Suprapubic skin (tissue), 4 donors: ENCODE measurements at regions not wholly inside any gene's neighbourhood (a gene's known extent, or its start where the extent isn't known, plus 50 kb on each side); places are given as distances from the start of the nearest gene placed in this dataset.

Experiments used
- DNase-seq, 2 donors: peaks; one replicate each; pipeline ENCODE4 v3.0.0-alpha.2; 2019; ENCODE audit warnings: low spot score in 2 of 2
- H3K27ac ChIP-seq: fragments of 200-600 bp; sonication (generic); one replicate; pipeline ENCODE4 v1.5.1; 2019
- H3K27me3 ChIP-seq: fragments of 200-600 bp; sonication (generic); one replicate; pipeline ENCODE4 v1.5.1; 2019
- H3K36me3 ChIP-seq: fragments of 200-600 bp; sonication (generic); one replicate; pipeline ENCODE4 v1.5.1; 2019
- H3K4me1 ChIP-seq: fragments of 200-600 bp; sonication (generic); one replicate; pipeline ENCODE4 v1.5.1; 2019
- H3K4me3 ChIP-seq: fragments of 200-600 bp; sonication (generic); one replicate; pipeline ENCODE4 v1.5.1; 2019; ENCODE audit warnings: mild to moderate bottlenecking
- H3K9me3 ChIP-seq: fragments of 200-600 bp; sonication (generic); one replicate; pipeline ENCODE4 v1.5.1; 2019
- EP300 ChIP-seq: sonication (generic); formaldehyde crosslinking; IDR thresholded peaks from one replicate; pipeline ENCODE4 v1.6.1; 2017; ENCODE audit warnings: antibody characterized with exemption
- POLR2A ChIP-seq, 2 donors: fragments of 450-650 bp; IDR thresholded peaks; one replicate each; pipeline ENCODE4 v1.6.1; 2017; ENCODE audit warnings: antibody characterized with exemption in 2 of 2, mild to moderate bottlenecking in 2 of 2, moderate library complexity in 2 of 2
- POLR2AphosphoS5 ChIP-seq, 3 donors: sonication (generic); formaldehyde crosslinking; IDR thresholded peaks; one replicate each; pipeline ENCODE4 v1.6.1; 2017; ENCODE audit warnings: antibody characterized with exemption in 3 of 3
- WGBS: methylation state at CpG from one replicate; pipeline ENCODE4 v1.1.5; 2018; 5-methylcytosine and 5-hydroxymethylcytosine counted together
- TF ChIP-seq, protein P1 (sequence below), 2 donors: fragments of 200-600 bp in 1 of 2; fragments of 450-650 bp in 1 of 2; sonication (generic) in 1 of 2; IDR thresholded peaks; one replicate each; pipeline ENCODE4 v1.5.1; 2016 to 2019; ENCODE audit warnings: antibody characterized with exemption in 2 of 2, mild to moderate bottlenecking in 1 of 2, moderate library complexity in 1 of 2

DNA sequence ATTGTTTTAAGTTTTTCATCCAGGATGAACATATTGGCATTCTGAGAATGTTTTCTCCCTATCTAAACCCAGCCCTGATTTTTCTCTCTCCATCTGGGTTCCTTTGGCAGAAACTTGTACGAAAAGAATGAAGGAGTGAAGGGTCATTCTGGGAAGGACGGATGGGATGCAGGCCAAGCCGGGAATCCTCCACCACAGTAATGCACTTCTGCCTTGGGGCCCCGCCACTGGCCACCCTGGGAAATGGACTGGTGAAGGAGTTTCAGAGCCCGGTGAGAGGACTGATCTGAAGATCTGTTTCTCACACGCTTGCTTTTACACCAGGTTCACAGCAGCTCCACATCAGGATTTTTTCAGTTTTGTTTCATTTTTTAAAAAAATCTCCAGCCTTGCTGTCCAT, 554.8 kb downstream of the BNC2 start:
- no peaks in the 10 kb centered on the region for H3K27me3 ChIP-seq
- H3K4me3 ChIP-seq: no peak overlapping the region
- no peaks in the 10 kb centered on the region for H3K4me1 ChIP-seq
- WGBS: 69% methylated on average over 6 of the region's 6 CpGs
- H3K9me3 ChIP-seq: no peaks in the 10 kb centered on the region
- H3K27ac ChIP-seq: no peak overlapping the region
- TF ChIP-seq, protein P1, sequence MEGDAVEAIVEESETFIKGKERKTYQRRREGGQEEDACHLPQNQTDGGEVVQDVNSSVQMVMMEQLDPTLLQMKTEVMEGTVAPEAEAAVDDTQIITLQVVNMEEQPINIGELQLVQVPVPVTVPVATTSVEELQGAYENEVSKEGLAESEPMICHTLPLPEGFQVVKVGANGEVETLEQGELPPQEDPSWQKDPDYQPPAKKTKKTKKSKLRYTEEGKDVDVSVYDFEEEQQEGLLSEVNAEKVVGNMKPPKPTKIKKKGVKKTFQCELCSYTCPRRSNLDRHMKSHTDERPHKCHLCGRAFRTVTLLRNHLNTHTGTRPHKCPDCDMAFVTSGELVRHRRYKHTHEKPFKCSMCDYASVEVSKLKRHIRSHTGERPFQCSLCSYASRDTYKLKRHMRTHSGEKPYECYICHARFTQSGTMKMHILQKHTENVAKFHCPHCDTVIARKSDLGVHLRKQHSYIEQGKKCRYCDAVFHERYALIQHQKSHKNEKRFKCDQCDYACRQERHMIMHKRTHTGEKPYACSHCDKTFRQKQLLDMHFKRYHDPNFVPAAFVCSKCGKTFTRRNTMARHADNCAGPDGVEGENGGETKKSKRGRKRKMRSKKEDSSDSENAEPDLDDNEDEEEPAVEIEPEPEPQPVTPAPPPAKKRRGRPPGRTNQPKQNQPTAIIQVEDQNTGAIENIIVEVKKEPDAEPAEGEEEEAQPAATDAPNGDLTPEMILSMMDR (IDR thresholded peaks at IDR 0.05): no peak
- TF ChIP-seq POLR2AphosphoS5 (IDR thresholded peaks at IDR 0.05) (no peak), EP300 (no peak), POLR2A (IDR thresholded peaks at IDR 0.05) (no peak)
- H3K36me3 ChIP-seq: no peaks in the 10 kb centered on the region
- peak in 1 of 2 donors; percentile 57 for DNase-seq

DNA sequence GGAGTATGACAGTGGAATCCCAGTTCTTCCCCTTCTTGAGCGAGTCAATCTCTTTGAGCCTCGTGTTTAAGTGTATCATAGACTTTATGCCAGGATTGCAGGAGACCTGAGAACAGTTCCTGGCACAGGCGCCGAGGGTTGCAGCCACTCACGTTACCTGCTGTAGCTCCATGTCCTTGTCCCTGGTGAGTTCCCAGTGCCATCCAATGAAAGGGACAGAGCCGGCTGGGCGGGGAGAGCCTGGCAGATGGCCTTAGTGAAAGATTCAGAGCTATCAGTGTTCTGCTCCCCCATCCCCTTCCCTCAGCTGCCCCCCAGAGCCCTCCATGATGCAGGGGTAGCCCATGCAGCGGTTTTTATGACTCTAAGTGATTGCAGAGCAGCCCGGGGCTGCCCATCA, 554.0 kb downstream of the BNC2 start:
- Histone ChIP-seq H3K9me3 (no peaks in the 10 kb centered on the region), H3K4me3 (no peak overlapping the region), H3K27ac (no peak overlapping the region), H3K27me3 (no peaks in the 10 kb centered on the region), H3K36me3 (no peaks in the 10 kb centered on the region), H3K4me1 (peaks cover 7% of the 10 kb centered on the region)
- TF ChIP-seq EP300 (no peak), POLR2A (IDR thresholded peaks at IDR 0.05) (no peak), POLR2AphosphoS5 (IDR thresholded peaks at IDR 0.05) (no peak)
- TF ChIP-seq, protein P1 (IDR thresholded peaks at IDR 0.05): no peak
- DNase-seq: peak in 1 of 2 donors; percentile 35
- 88% methylated on average over 8 of the region's 9 CpGs for WGBS

DNA sequence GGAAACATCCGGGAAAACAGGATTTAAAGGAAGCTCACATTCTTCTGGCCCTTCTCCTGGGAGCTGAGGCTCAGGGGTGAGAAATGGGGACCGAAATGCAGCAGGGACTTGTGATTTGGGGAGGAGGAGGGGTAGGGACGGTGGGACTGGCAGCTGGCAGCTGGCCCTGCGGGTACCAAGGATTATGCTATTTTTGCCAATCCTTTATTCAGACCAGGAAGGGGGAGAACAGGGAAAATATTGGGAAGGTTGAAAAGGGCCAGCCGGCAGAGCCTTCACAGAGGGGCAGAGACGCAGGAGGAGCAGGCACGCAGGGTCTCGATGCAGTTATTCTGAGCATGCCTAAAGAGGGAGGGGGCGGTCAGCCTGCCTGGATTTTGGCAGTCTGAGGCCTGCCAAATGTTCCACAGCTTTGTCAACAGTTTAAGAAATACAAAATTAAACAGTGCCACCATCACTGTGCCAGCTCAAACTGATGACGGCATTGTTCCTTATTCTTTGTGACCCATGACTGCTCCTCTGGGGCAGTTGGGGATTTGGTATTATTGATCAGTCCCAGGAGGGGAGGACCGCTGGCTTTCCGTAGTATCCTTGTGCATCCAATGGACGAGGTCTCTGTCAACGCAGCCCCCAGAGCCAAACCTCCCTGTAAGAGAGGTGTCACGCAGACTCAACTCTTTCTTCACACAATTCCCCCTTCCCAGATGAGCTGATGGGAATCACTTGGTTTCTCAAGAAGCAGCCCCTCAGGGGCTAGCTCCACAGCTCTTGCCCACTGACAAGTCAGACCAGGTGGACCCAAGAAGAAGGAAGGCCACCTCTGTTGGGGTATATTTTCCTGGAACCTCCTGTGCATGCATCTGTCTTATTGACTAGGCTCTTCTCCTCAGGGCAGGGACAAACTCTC, 553.3 kb downstream of the BNC2 start:
- Histone ChIP-seq H3K9me3 (no peaks in the 10 kb centered on the region), H3K36me3 (no peaks in the 10 kb centered on the region), H3K27ac (no peak overlapping the region), H3K4me3 (no peak overlapping the region), H3K4me1 (peaks cover 9% of the 10 kb centered on the region), H3K27me3 (no peaks in the 10 kb centered on the region)
- TF ChIP-seq, protein P1 (IDR thresholded peaks at IDR 0.05): no peak
- no peak for TF ChIP-seq EP300
- no peak for TF ChIP-seq POLR2A (IDR thresholded peaks at IDR 0.05)
- TF ChIP-seq POLR2AphosphoS5 (IDR thresholded peaks at IDR 0.05): no peak
- DNase-seq: peak in 1 of 2 donors; percentile 37
- WGBS: 64% methylated on average over 13 of the region's 15 CpGs

DNA sequence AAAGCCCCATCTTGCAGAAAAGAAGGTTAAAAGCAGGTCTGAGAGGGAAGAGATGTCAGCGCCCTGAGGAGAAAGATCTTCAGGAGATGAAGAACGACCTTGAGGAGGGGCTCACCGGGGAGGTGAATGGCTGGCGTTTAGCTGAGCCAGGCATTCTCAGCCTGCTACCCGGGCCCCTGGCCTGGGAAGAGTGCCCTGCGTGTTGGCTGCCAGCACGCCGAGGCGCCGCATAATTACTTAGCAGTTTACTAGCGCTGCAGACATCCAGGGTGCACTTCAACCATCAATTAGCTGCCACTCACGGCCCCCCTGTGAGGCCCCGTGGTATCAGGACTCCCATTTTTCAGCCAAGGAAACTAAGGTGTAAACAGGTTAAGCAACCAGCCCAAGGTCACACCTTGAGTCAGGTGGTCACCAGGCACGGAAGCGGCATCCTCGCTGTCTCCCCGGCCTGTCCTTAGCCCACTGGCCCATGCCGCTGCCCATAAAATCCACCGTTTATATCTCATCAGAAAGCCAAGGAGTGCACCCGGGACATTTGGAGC, 551.9 kb downstream of the BNC2 start:
- 89% methylated on average over 12 of the region's 20 CpGs for WGBS
- Histone ChIP-seq H3K9me3 (no peaks in the 10 kb centered on the region), H3K36me3 (no peaks in the 10 kb centered on the region), H3K27ac (no peak overlapping the region), H3K27me3 (no peaks in the 10 kb centered on the region), H3K4me1 (peaks cover 9% of the 10 kb centered on the region), H3K4me3 (no peak overlapping the region)
- DNase-seq: peak in 1 of 2 donors; percentile 66
- TF ChIP-seq, protein P1 (IDR thresholded peaks at IDR 0.05): no peak
- no peak for TF ChIP-seq EP300
- TF ChIP-seq POLR2AphosphoS5 (IDR thresholded peaks at IDR 0.05): no peak

DNA sequence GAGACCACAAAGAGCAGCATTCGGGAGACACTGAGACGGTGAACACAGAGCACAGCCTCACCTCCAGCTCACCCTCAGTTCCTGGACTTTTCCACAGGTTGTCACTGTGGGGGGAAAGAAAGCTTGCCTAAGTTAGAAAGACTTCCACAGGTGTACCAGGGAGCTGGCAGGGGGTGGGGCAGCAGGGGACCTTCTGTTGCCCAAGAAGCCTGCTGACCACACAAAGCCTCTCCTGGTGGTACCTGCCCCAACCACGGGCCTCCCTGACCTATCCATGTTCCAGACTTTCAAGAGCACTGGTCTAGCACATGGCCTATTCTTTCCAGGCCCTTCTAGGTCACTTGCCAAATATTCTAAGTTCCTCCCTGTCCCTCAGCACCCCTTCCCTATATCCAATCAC, 550.8 kb downstream of the BNC2 start:
- TF ChIP-seq EP300 (no peak), POLR2A (IDR thresholded peaks at IDR 0.05) (no peak), POLR2AphosphoS5 (IDR thresholded peaks at IDR 0.05) (no peak)
- TF ChIP-seq, protein P1 (IDR thresholded peaks at IDR 0.05): no peak
- H3K4me3 ChIP-seq: no peak overlapping the region
- DNase-seq: peak in 1 of 2 donors; percentile 40
- peaks cover 9% of the 10 kb centered on the region for H3K4me1 ChIP-seq
- no peak overlapping the region for H3K27ac ChIP-seq
- WGBS: 86% methylated on average over 3 of the region's 3 CpGs
- H3K27me3 ChIP-seq: no peaks in the 10 kb centered on the region
- H3K9me3 ChIP-seq: no peaks in the 10 kb centered on the region
- no peaks in the 10 kb centered on the region for H3K36me3 ChIP-seq
